GM12892 (cell line): ENCODE measurements at regions not wholly inside any gene's neighbourhood (a gene's known extent, or its start where the extent isn't known, plus 50 kb on each side); places are given as distances from the start of the nearest gene placed in this dataset.

ENCODE experiments used
- POLR2A ChIP-seq: IDR thresholded peaks from 2 replicates; pipeline ENCODE4 v1.6.1; 2011; ENCODE audit warnings: low read depth, low read length, control low read depth
- TAF1 ChIP-seq: IDR thresholded peaks from 2 replicates; pipeline ENCODE4 v1.6.1; 2011; ENCODE audit warnings: low read depth, mild to moderate bottlenecking, control low read depth, low read length, borderline replicate concordance

- TF ChIP-seq POLR2A, result no peak
- no peak for TF ChIP-seq TAF1
Measured at GRCh38 chr12:5099591-5099990, 55.9 kb downstream of the KCNA5 start.
